GM12878 (cell line): ENCODE measurements at regions not wholly inside any gene's neighbourhood (a gene's known extent, or its start where the extent isn't known, plus 50 kb on each side); places are given as distances from the start of the nearest gene placed in this dataset.

ENCODE experiments used
- ATAC-seq: fragments of 200-7000 bp; cut with Tn5 transposase; 3 replicates; pipeline ENCODE4 v1.9.1; 2020; ENCODE audit warnings: mild to moderate bottlenecking, moderate library complexity
- BruUV-seq: library from RNA; stranded (reverse); fragments of 400-500 nt; replicated peaks from 2 replicates; lab custom pipeline; 2021; lab: Mats Ljungman, UMichigan
- CTCF ChIA-PET: fragments of 300-600 bp; sonication (Branson Sonifier 250); formaldehyde crosslinking; extraction: SDS; loops from one replicate; lab custom pipeline; 2021; ENCODE audit warnings: inconsistent platforms; lab: Yijun Ruan, JAX
- POLR2A ChIA-PET: fragments of 350-600 bp; formaldehyde crosslinking; extraction: SDS; loops from one replicate; lab custom pipeline; 2021; ENCODE audit warnings: inconsistent platforms; lab: Charles Lee
- RAD21 ChIA-PET: fragments of 300-600 bp; sonication (Branson Sonifier 250); formaldehyde crosslinking; loops from one replicate; lab custom pipeline; 2023; ENCODE audit warnings: antibody characterized with exemption; ENCODE audit not compliant: unreplicated experiment; lab: Charles Lee
- SMC1A ChIA-PET: fragments of 300-600 bp; sonication (Branson Sonifier 250); formaldehyde crosslinking; loops from one replicate; lab custom pipeline; 2023; ENCODE audit not compliant: unreplicated experiment, uncharacterized antibody; lab: Charles Lee
- DNase-seq: peaks from one replicate; pipeline ENCODE4 v3.0.0-alpha.2; 2011; ENCODE audit warnings: low read depth, low spot score
- FAIRE-seq: peaks from 3 replicates; lab custom pipeline; 2011; peaks lifted over from hg19 to GRCh38; lab: Jason Lieb, UNC
- H2AFZ ChIP-seq: 2 replicates; pipeline ENCODE4 v1.6.0; 2011; ENCODE audit warnings: low read depth, low read length, control low read depth; ENCODE audit not compliant: control insufficient read depth
- H3K27ac ChIP-seq: 2 replicates; pipeline ENCODE4 v1.5.1; 2011; ENCODE audit warnings: control low read depth; ENCODE audit not compliant: control insufficient read depth, insufficient read depth
- H3K27me3 ChIP-seq, 2 experiments: replicated peaks in 1 of 2; 2 replicates each; pipeline versions ENCODE4 v1.6.0 to v1.6.1; 2011; ENCODE audit warnings: low read length in 1 of 2; ENCODE audit not compliant: control insufficient read depth in 2 of 2, insufficient read depth in 2 of 2
- H3K36me3 ChIP-seq, 2 experiments: 2 replicates each; pipeline ENCODE4 v1.5.1; 2011; ENCODE audit warnings: low read length in 1 of 2; ENCODE audit not compliant: control insufficient read depth in 2 of 2, insufficient read depth in 2 of 2
- H3K4me1 ChIP-seq: 2 replicates; pipeline ENCODE4 v1.6.1; 2011; ENCODE audit warnings: mild to moderate bottlenecking, low read length, moderate library complexity, mixed read lengths; ENCODE audit not compliant: control insufficient read depth, insufficient read depth
- H3K4me2 ChIP-seq: 2 replicates; pipeline ENCODE4 v1.6.0; 2011; ENCODE audit warnings: control low read depth; ENCODE audit not compliant: control insufficient read depth, insufficient read depth
- H3K4me3 ChIP-seq: fragments of 200-600 bp; sonication (generic); 2 replicates; pipeline ENCODE4 v1.5.1; 2016
- H3K79me2 ChIP-seq: 2 replicates; pipeline ENCODE4 v1.6.0; 2011; ENCODE audit warnings: low read length; ENCODE audit not compliant: control insufficient read depth, insufficient read depth
- H3K9ac ChIP-seq: 2 replicates; pipeline ENCODE4 v1.8.0; 2011; ENCODE audit warnings: low read length, control low read depth, mixed read lengths; ENCODE audit not compliant: control insufficient read depth, insufficient read depth
- H3K9me3 ChIP-seq: replicated peaks from 3 replicates; pipeline ENCODE4 v1.5.1; 2011; ENCODE audit warnings: mild to moderate bottlenecking, low read length; ENCODE audit not compliant: control insufficient read depth, insufficient read depth
- H4K20me1 ChIP-seq: 2 replicates; pipeline ENCODE4 v1.6.0; 2011; ENCODE audit not compliant: control insufficient read depth, insufficient read depth
- CEBPB ChIP-seq, 2 experiments: fragments of 150-350 bp in 1 of 2; IDR thresholded peaks; 2 replicates each; pipeline ENCODE4 v1.6.1; 2012 to 2014; ENCODE audit warnings: low read depth in 2 of 2, low read length in 2 of 2, borderline replicate concordance in 1 of 2, inconsistent platforms in 1 of 2
- CHD4 ChIP-seq: fragments of 200-600 bp; sonication (generic); IDR thresholded peaks from 2 replicates; pipeline ENCODE4 v1.6.1; 2016; ENCODE audit warnings: mild to moderate bottlenecking
- GABPA ChIP-seq: IDR thresholded peaks from 2 replicates; pipeline ENCODE4 v1.6.1; 2014; ENCODE audit warnings: antibody characterized with exemption, low read depth, mild to moderate bottlenecking, inconsistent platforms
- MTA2 ChIP-seq: fragments of 450-650 bp; IDR thresholded peaks from 2 replicates; pipeline ENCODE4 v1.6.1; 2016; ENCODE audit warnings: low read depth, mild to moderate bottlenecking, moderate library complexity
- NBN ChIP-seq: fragments of 450-650 bp; IDR thresholded peaks from 2 replicates; pipeline ENCODE4 v1.6.1; 2016
- SIN3A ChIP-seq: IDR thresholded peaks from 2 replicates; pipeline ENCODE4 v1.6.1; 2012; ENCODE audit warnings: low read depth, low read length, improper control_type of control experiment
- SREBF2 ChIP-seq: IDR thresholded peaks from 2 replicates; pipeline ENCODE4 v1.6.1; 2012; ENCODE audit warnings: mild to moderate bottlenecking, low read length
- TCF12 ChIP-seq: IDR thresholded peaks from 2 replicates; pipeline ENCODE4 v1.6.1; 2011; ENCODE audit warnings: low read depth, mild to moderate bottlenecking, low read length
- USF2 ChIP-seq: IDR thresholded peaks from 2 replicates; pipeline ENCODE4 v1.6.1; 2011; ENCODE audit warnings: low read depth, low read length, improper control_type of control experiment, borderline replicate concordance
- ZBTB4 ChIP-seq: fragments of 450-650 bp; formaldehyde crosslinking; IDR thresholded peaks from 2 replicates; pipeline ENCODE4 v1.4.0; 2022; ENCODE audit warnings: mild to moderate bottlenecking, moderate library complexity
- ZNF24 ChIP-seq: fragments of 450-650 bp; IDR thresholded peaks from 2 replicates; pipeline ENCODE4 v1.6.1; 2017; ENCODE audit warnings: antibody characterized with exemption, mild to moderate bottlenecking
- ZNF622 ChIP-seq: fragments of 450-650 bp; IDR thresholded peaks from 2 replicates; pipeline ENCODE4 v1.6.1; 2017; ENCODE audit warnings: mild to moderate bottlenecking, inconsistent platforms
- WGBS: methylation state at CpG from one replicate; pipeline ENCODE4 v1.1.6; 2016; ENCODE audit warnings: low lambda C conversion rate; ENCODE audit not compliant: insufficient replicate concordance, insufficient coverage; ENCODE audit errors: missing lambda C conversion rate; 5-methylcytosine and 5-hydroxymethylcytosine counted together
- in situ Hi-C: fragments of 300-500 bp; cut with MboI; formaldehyde crosslinking; loops from 9 replicates; pipeline ENCODE4 v1.14.3; 2018; ENCODE audit warnings: mixed read lengths
- intact Hi-C: fragments of 100-400 bp; cut with micrococcal nuclease; formaldehyde crosslinking; loops from one replicate; pipeline ENCODE4 v1.14.2; 2022; ENCODE audit not compliant: unreplicated experiment
- TF ChIP-seq, protein P1 (sequence below): fragments of 450-650 bp; IDR thresholded peaks from 2 replicates; pipeline ENCODE4 v1.6.1; 2017; ENCODE audit warnings: mild to moderate bottlenecking, low read depth, inconsistent platforms; ENCODE audit not compliant: poor library complexity, severe bottlenecking
- TF ChIP-seq, protein P2 (sequence below): fragments of 450-650 bp; IDR thresholded peaks from 2 replicates; pipeline ENCODE4 v1.6.1; 2016; ENCODE audit warnings: mild to moderate bottlenecking, moderate library complexity, borderline replicate concordance

DNA sequence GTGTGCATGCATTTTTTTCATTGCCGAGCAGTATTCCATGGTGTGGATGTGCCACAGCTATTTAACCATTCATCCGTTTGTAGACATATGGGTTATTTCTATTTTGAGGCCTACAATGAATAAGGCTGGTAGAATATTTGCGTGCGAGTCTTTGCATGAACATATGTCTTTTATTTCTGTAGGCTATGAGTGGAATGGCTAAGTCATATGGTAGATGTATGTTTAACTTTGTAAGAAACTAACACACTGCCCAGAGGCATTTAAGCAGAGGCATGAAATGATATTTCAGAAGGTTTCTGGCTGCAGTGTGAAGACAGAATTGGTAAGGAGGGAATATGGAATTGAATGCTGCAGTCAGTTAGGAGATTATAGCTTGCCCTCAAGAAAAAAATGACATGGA is 457.4 kb upstream of the CDH4 start (continued):
- TF ChIP-seq, protein P1, sequence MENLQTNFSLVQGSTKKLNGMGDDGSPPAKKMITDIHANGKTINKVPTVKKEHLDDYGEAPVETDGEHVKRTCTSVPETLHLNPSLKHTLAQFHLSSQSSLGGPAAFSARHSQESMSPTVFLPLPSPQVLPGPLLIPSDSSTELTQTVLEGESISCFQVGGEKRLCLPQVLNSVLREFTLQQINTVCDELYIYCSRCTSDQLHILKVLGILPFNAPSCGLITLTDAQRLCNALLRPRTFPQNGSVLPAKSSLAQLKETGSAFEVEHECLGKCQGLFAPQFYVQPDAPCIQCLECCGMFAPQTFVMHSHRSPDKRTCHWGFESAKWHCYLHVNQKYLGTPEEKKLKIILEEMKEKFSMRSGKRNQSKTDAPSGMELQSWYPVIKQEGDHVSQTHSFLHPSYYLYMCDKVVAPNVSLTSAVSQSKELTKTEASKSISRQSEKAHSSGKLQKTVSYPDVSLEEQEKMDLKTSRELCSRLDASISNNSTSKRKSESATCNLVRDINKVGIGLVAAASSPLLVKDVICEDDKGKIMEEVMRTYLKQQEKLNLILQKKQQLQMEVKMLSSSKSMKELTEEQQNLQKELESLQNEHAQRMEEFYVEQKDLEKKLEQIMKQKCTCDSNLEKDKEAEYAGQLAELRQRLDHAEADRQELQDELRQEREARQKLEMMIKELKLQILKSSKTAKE, result no peak

DNA sequence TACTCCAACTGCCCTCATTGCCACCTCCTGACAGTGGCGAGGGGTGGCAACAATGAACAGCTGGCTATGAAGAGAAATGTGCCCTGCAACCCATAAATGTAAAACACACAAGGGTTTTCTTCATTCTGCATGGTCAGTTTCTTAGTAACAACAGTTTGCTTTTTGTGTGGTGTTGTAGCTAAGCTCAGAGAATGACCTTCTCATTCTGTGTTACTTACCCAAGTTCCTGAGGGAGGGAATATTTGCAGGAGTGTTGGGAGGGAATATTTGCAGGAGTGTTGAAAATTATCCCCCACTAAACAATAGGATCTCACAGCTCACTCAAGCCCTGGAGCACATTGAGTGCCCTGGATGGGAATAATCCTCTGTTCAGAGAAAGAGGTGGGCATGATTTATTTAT is 456.4 kb upstream of the CDH4 start:
- RAD21 ChIA-PET, result no interaction called here
- no TSS peak for BruUV-seq
- TF ChIP-seq ZBTB4 (CRISPR knock-in tag) (no peak), ZNF24 (no peak), CEBPB (IDR thresholded peaks at IDR 0.05; ENCODE audit: borderline replicate concordance in 1 of 2, low read depth in 2 of 2, low read length in 2 of 2) (no peak), ZNF622 (no peak), TCF12 (no peak), CHD4 (no peak), NBN (no peak), USF2 (no peak), MTA2 (no peak), SIN3A (no peak), SREBF2 (no peak), GABPA (no peak)
- TF ChIP-seq, protein P2, sequence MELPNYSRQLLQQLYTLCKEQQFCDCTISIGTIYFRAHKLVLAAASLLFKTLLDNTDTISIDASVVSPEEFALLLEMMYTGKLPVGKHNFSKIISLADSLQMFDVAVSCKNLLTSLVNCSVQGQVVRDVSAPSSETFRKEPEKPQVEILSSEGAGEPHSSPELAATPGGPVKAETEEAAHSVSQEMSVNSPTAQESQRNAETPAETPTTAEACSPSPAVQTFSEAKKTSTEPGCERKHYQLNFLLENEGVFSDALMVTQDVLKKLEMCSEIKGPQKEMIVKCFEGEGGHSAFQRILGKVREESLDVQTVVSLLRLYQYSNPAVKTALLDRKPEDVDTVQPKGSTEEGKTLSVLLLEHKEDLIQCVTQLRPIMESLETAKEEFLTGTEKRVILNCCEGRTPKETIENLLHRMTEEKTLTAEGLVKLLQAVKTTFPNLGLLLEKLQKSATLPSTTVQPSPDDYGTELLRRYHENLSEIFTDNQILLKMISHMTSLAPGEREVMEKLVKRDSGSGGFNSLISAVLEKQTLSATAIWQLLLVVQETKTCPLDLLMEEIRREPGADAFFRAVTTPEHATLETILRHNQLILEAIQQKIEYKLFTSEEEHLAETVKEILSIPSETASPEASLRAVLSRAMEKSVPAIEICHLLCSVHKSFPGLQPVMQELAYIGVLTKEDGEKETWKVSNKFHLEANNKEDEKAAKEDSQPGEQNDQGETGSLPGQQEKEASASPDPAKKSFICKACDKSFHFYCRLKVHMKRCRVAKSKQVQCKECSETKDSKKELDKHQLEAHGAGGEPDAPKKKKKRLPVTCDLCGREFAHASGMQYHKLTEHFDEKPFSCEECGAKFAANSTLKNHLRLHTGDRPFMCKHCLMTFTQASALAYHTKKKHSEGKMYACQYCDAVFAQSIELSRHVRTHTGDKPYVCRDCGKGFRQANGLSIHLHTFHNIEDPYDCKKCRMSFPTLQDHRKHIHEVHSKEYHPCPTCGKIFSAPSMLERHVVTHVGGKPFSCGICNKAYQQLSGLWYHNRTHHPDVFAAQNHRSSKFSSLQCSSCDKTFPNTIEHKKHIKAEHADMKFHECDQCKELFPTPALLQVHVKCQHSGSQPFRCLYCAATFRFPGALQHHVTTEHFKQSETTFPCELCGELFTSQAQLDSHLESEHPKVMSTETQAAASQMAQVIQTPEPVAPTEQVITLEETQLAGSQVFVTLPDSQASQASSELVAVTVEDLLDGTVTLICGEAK, result no peak

More for the DNA sequence above, 456.4 kb upstream of the CDH4 start:
- CTCF ChIA-PET, result interaction anchor here (0.6 kb wide), 1 partner anchor 22 kb away, joined by 3 read pairs; no protein-coding TSS in a partner anchor
- ATAC-seq (no peak), FAIRE-seq (no peak), DNase-seq (no peak)
- Histone ChIP-seq H3K4me2 (no peak overlapping the region), H3K36me3 (no peaks in the 10 kb centered on the region), H2AFZ (no peak overlapping the region), H3K4me1 (no peaks in the 10 kb centered on the region), H3K9me3 (no peaks in the 10 kb centered on the region; the same call in 2 of the 3 replicates), H3K27me3 (no peaks in the 10 kb centered on the region), H4K20me1 (no peaks in the 10 kb centered on the region), H3K79me2 (no peaks in the 10 kb centered on the region), H3K27ac (no peak overlapping the region), H3K9ac (no peak overlapping the region), H3K4me3 (no peak overlapping the region)
- intact Hi-C loops (no loop called here), in situ Hi-C loops (no loop called here)
- POLR2A ChIA-PET, result no interaction called here
- SMC1A ChIA-PET, result no interaction called here
- WGBS, result 0% methylated on average over 1 of the region's 1 CpG
